ENCODE measurements at regions not wholly inside any gene's neighbourhood (a gene's known extent, or its start where the extent isn't known, plus 50 kb on each side); places are given as distances from the start of the nearest gene placed in this dataset.

DNA sequence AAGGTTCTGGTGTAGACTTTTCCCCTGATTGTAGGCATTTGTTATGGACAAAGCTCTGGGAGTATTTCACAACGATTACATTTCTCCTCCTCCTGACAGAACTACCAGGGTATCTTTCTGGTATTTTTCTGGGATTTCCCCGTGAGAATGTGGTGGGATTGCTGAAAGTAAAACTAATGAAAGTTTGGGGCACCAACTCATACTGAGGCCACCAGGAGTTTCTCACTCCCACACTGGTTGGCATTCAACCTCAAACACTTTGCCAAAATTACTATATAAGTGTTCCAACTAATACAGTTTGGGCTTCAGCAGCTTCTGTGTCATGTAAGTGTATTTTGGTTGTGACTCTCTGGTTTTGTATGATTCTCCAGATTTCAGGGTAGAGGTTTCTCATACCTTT is 855.1 kb downstream of the GLUD2 start:
- Mint-ChIP-seq H3K4me1 (ENCODE audit: low read depth) (no peaks in the 10 kb centered on the region), H3K27me3 (ENCODE audit: insufficient read depth) (no peaks in the 10 kb centered on the region), H3K4me3 (no peak overlapping the region), H3K36me3 (ENCODE audit: low read depth) (no peaks in the 10 kb centered on the region), H3K9me3 (no peaks in the 10 kb centered on the region), H3K27ac (no peak overlapping the region)
- no peak for DNase-seq
- no peak for TF ChIP-seq CTCF (IDR thresholded peaks at IDR 0.05)

- H3K27ac Mint-ChIP-seq = no peak overlapping the region
- no peaks in the 10 kb centered on the region for H3K27me3 Mint-ChIP-seq (ENCODE audit: insufficient read depth)
- no peaks in the 10 kb centered on the region for H3K4me1 Mint-ChIP-seq (ENCODE audit: low read depth)
- H3K36me3 Mint-ChIP-seq (ENCODE audit: low read depth) = no peaks in the 10 kb centered on the region
- DNase-seq = no peak
- H3K9me3 Mint-ChIP-seq = no peaks in the 10 kb centered on the region
- H3K4me3 Mint-ChIP-seq = no peak overlapping the region
- no peak for TF ChIP-seq CTCF (IDR thresholded peaks at IDR 0.05)
These were observed 856.6 kb downstream of the GLUD2 start for GRCh38 chrX:121903961-121904360.

DNA sequence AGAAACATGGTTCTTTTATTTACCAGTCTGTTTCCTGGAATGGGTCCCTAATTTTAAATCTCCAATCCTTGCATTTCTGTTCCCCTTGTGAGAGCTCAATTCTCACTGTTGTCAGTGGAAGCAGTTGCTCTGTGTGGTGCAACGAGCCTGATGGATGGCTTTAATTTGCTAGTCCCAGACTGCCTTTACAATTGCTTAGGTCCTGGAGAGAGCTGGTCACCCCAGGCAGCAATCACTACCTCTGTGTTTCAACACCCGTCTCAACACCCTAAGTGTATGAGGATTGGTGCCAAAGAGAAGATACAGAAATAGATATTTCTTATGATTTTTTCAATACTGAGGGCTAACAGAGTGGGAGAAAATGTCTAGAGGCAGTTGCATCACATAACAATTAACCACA is 873.8 kb downstream of the GLUD2 start:
- DNase-seq = no peak
- no peak overlapping the region for H3K4me3 Mint-ChIP-seq
- no peaks in the 10 kb centered on the region for H3K27me3 Mint-ChIP-seq (ENCODE audit: insufficient read depth)
- no peaks in the 10 kb centered on the region for H3K36me3 Mint-ChIP-seq (ENCODE audit: low read depth)
- H3K27ac Mint-ChIP-seq = no peak overlapping the region
- H3K9me3 Mint-ChIP-seq = no peaks in the 10 kb centered on the region
- H3K4me1 Mint-ChIP-seq (ENCODE audit: low read depth) = no peaks in the 10 kb centered on the region
- no peak for TF ChIP-seq CTCF (IDR thresholded peaks at IDR 0.05)

DNA sequence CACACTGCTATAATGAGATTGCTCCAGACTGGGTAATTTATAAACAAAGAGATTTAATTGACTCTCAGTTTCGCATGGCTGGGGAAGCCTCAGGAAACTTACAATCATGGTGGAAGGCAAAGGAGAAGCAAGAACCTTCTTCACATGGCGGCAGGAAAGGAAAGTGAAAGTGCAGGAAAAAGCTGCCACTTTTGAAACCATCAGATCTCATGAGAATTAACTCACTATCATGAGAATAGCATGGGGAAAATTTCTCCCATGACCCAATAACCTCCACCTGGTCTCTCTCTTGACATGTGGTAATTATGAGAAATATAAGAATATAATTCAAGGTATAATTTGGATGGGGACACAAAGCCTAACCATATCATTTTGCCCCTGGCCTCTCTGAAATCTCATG is 884.2 kb downstream of the GLUD2 start:
- TF ChIP-seq CTCF (IDR thresholded peaks at IDR 0.05) = no peak
- no peak for DNase-seq
- Mint-ChIP-seq H3K9me3 (no peaks in the 10 kb centered on the region), H3K27ac (no peak overlapping the region), H3K36me3 (ENCODE audit: low read depth) (no peaks in the 10 kb centered on the region), H3K27me3 (ENCODE audit: insufficient read depth) (no peaks in the 10 kb centered on the region), H3K4me1 (ENCODE audit: low read depth) (no peaks in the 10 kb centered on the region), H3K4me3 (peak overlapping the region; percentile 36; the same call in 1 of the 2 replicates)

GRCh38 chrX:121932688-121933087 is 885.3 kb downstream of the GLUD2 start:
- no peak overlapping the region for H3K4me3 Mint-ChIP-seq

More at GRCh38 chrX:121932688-121933087, 885.3 kb downstream of the GLUD2 start:
- Mint-ChIP-seq H3K27ac (no peak overlapping the region), H3K9me3 (no peaks in the 10 kb centered on the region), H3K4me1 (ENCODE audit: low read depth) (no peaks in the 10 kb centered on the region), H3K36me3 (ENCODE audit: low read depth) (no peaks in the 10 kb centered on the region), H3K27me3 (ENCODE audit: insufficient read depth) (no peaks in the 10 kb centered on the region)
- no peak for TF ChIP-seq CTCF (IDR thresholded peaks at IDR 0.05)
- DNase-seq = no peak
